HepG2 (cell line): ENCODE measurements at regions not wholly inside any gene's neighbourhood (a gene's known extent, or its start where the extent isn't known, plus 50 kb on each side); places are given as distances from the start of the nearest gene placed in this dataset.

ENCODE experiments used
- ATAC-seq: fragments of 200-7000 bp; cut with Tn5 transposase; 3 replicates; pipeline ENCODE4 v1.9.1; 2020; ENCODE audit warnings: mild to moderate bottlenecking, moderate library complexity
- BruUV-seq: library from RNA; stranded (reverse); fragments of 400-500 nt; replicated peaks from 2 replicates; lab custom pipeline; 2021; lab: Mats Ljungman, UMichigan
- CTCF ChIA-PET: fragments of 300-600 bp; formaldehyde crosslinking; extraction: SDS; loops from one replicate; lab custom pipeline; 2021; ENCODE audit warnings: low total read pairs, inconsistent platforms, low intra/inter-chr PET ratio; lab: Yijun Ruan, JAX
- POLR2A ChIA-PET: fragments of 350-600 bp; sonication (Branson Sonifier 250); formaldehyde crosslinking; loops from one replicate; lab custom pipeline; 2020; ENCODE audit warnings: antibody characterized with exemption, inconsistent platforms; lab: Yijun Ruan, JAX
- DNase-seq: peaks from one replicate; pipeline ENCODE4 v3.0.0-alpha.2; 2015; ENCODE audit warnings: low spot score
- FAIRE-seq: peaks from 3 replicates; lab custom pipeline; 2011; peaks lifted over from hg19 to GRCh38; lab: Jason Lieb, UNC
- H2AFZ ChIP-seq: one replicate; pipeline ENCODE4 v1.6.1; 2011; ENCODE audit warnings: low read length, inconsistent platforms
- H3K27ac ChIP-seq: fragments of 300-600 bp; 3 replicates; pipeline ENCODE4 v1.8.0; 2011; ENCODE audit warnings: mixed run types, mild to moderate bottlenecking, mixed read lengths, low read length, inconsistent platforms; ENCODE audit not compliant: insufficient read depth; ENCODE audit errors: extremely low read length
- H3K27me3 ChIP-seq, 2 experiments: fragments of 200-600 bp in 1 of 2; 2 replicates in 1 of 2; 3 replicates in 1 of 2; pipeline versions ENCODE4 v1.6.0 to v1.8.0; 2011; ENCODE audit warnings: low read length in 2 of 2, mild to moderate bottlenecking in 2 of 2, moderate library complexity in 2 of 2, inconsistent platforms in 1 of 2; ENCODE audit not compliant: insufficient read depth in 2 of 2, control insufficient read depth in 1 of 2
- H3K36me3 ChIP-seq, 2 experiments: fragments of 200-600 bp in 1 of 2; replicated peaks in 1 of 2; 2 replicates in 1 of 2; 3 replicates in 1 of 2; pipeline versions ENCODE4 v1.5.1 to v1.8.0; 2011; ENCODE audit warnings: low read length in 2 of 2, inconsistent platforms in 1 of 2; ENCODE audit not compliant: insufficient read depth in 2 of 2, control insufficient read depth in 1 of 2
- H3K4me1 ChIP-seq: 2 replicates; pipeline ENCODE4 v1.5.1; 2012; ENCODE audit warnings: low read length, inconsistent platforms; ENCODE audit not compliant: insufficient read depth
- H3K4me2 ChIP-seq: 2 replicates; pipeline ENCODE4 v1.6.0; 2011; ENCODE audit warnings: low read depth, low read length, inconsistent platforms
- H3K4me3 ChIP-seq, 3 experiments: fragments of 200-600 bp in 1 of 3; sonication (generic), shearing (Covaris generic) in 1 of 3; replicated peaks in 1 of 3; 2 replicates each; pipeline ENCODE4 v1.5.1; 2011 to 2016; ENCODE audit warnings: low read length in 3 of 3, inconsistent platforms in 2 of 3, low read depth in 2 of 3, mild to moderate bottlenecking in 2 of 3, control low read depth in 1 of 3, mixed read lengths in 1 of 3; ENCODE audit not compliant: insufficient read depth in 1 of 3
- H3K79me2 ChIP-seq: one replicate; pipeline ENCODE4 v1.6.1; 2011; ENCODE audit warnings: low read length, inconsistent platforms; ENCODE audit not compliant: insufficient read depth
- H3K9ac ChIP-seq: 2 replicates; pipeline ENCODE4 v1.6.0; 2011; ENCODE audit warnings: mild to moderate bottlenecking, low read depth, low read length, inconsistent platforms; ENCODE audit not compliant: insufficient read depth
- H3K9me3 ChIP-seq: 2 replicates; pipeline ENCODE4 v1.5.1; 2012; ENCODE audit warnings: mild to moderate bottlenecking, low read length
- H4K20me1 ChIP-seq: 2 replicates; pipeline ENCODE4 v1.6.0; 2011; ENCODE audit warnings: inconsistent platforms, mild to moderate bottlenecking, low read length, moderate library complexity; ENCODE audit not compliant: insufficient read depth
- ELF3 ChIP-seq: IDR thresholded peaks from 2 replicates; pipeline ENCODE4 v1.6.1; 2016; ENCODE audit warnings: missing genetic modification reagents, missing compliant biosample characterization
- KDM5B ChIP-seq: sonication (generic); formaldehyde crosslinking; IDR thresholded peaks from 2 replicates; pipeline ENCODE4 v1.4.0; 2020; ENCODE audit warnings: missing genetic modification reagents, mild to moderate bottlenecking, borderline replicate concordance
- MIER2 ChIP-seq: IDR thresholded peaks from 2 replicates; pipeline ENCODE4 v1.6.1; 2016; ENCODE audit warnings: missing biosample characterization, missing genetic modification reagents
- NCOA5 ChIP-seq: sonication (generic); formaldehyde crosslinking; IDR thresholded peaks from 2 replicates; pipeline ENCODE4 v1.4.0; 2020; ENCODE audit warnings: missing genetic modification reagents
- SMAD9 ChIP-seq: sonication (generic); formaldehyde crosslinking; IDR thresholded peaks from 2 replicates; pipeline ENCODE4 v1.5.1; 2020; ENCODE audit warnings: mild to moderate bottlenecking, missing genetic modification reagents
- YY1 ChIP-seq: IDR thresholded peaks from 2 replicates; pipeline ENCODE4 v1.6.1; 2011; ENCODE audit warnings: low read length, low read depth, moderate library complexity, mild to moderate bottlenecking; ENCODE audit not compliant: insufficient read depth, insufficient replicate concordance
- ZC3H13 ChIP-seq: sonication (generic); formaldehyde crosslinking; IDR thresholded peaks from 2 replicates; pipeline ENCODE4 v1.8.1; 2023; ENCODE audit warnings: mild to moderate bottlenecking, missing genetic modification reagents, moderate library complexity
- ZEB1 ChIP-seq: IDR thresholded peaks from 2 replicates; pipeline ENCODE4 v1.6.1; 2012; ENCODE audit warnings: mild to moderate bottlenecking, low read depth, inconsistent platforms; ENCODE audit not compliant: insufficient replicate concordance
- ZNF264 ChIP-seq: sonication (generic); formaldehyde crosslinking; IDR thresholded peaks from 2 replicates; pipeline ENCODE4 v1.4.0; 2020; ENCODE audit warnings: missing genetic modification reagents
- ZNF333 ChIP-seq: sonication (generic); formaldehyde crosslinking; IDR thresholded peaks from 2 replicates; pipeline ENCODE4 v1.4.0; 2020; ENCODE audit warnings: mild to moderate bottlenecking, missing genetic modification reagents, borderline replicate concordance
- ZNF768 ChIP-seq: sonication (generic); formaldehyde crosslinking; IDR thresholded peaks from 2 replicates; pipeline ENCODE4 v1.4.0; 2020; ENCODE audit warnings: missing genetic modification reagents
- WGBS: methylation state at CpG from one replicate; pipeline ENCODE4 v1.1.6; 2017; ENCODE audit warnings: low lambda C conversion rate; 5-methylcytosine and 5-hydroxymethylcytosine counted together
- in situ Hi-C: cut with HindIII; loops from 2 replicates; pipeline ENCODE4 v1.10.0; 2017; ENCODE audit warnings: low pct_unique_long_range_greater_than_20kb; ENCODE audit not compliant: extremely low pct_ligation_motif_present
- intact Hi-C: fragments of 100-400 bp; cut with micrococcal nuclease; formaldehyde crosslinking; loops from one replicate; pipeline ENCODE4 v1.10.0; 2022; ENCODE audit not compliant: unreplicated experiment
- TF ChIP-seq, protein P1 (sequence below), 2 experiments: sonication (generic) in 1 of 2; formaldehyde crosslinking in 1 of 2; IDR thresholded peaks; 2 replicates each; pipeline versions ENCODE4 v1.6.1 to v1.9.0; 2014 to 2022; ENCODE audit warnings: antibody characterized with exemption in 1 of 2, borderline replicate concordance in 1 of 2, inconsistent platforms in 1 of 2, low read depth in 1 of 2, missing genetic modification reagents in 1 of 2

DNA sequence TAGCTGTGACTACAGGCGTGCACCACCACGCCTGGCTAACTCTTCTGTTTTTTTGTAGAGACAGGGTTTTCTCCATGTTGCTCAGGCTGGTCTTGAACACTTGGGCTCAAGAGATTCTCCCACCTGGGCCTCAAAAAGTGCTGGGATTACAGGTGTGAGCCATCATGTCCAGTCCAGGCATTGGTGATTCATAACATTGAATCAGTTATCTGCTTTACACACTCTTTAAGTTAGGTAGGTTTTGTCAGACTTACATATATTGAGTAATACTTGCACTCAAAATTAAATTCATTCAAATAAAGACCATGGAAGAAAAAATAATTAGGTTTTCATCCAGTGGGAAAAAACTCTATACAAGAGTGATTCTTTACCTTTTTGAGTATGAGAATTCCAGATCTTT, 93.2 kb upstream of the XPO1 start:
- no peak overlapping the region for H3K4me3 ChIP-seq
- WGBS = 76% methylated on average over 2 of the region's 2 CpGs
- H3K9me3 ChIP-seq = no peaks in the 10 kb centered on the region
- no peak overlapping the region for H2AFZ ChIP-seq
- intact Hi-C loops = loop anchor here (5.0 kb wide), 1 partner anchor 94 kb away; the partner anchor contains the start of gene XPO1
- ATAC-seq = no peak
- BruUV-seq = no TSS peak
- ChIA-PET CTCF (no interaction called here), POLR2A (no interaction called here)
- H3K79me2 ChIP-seq = no peaks in the 10 kb centered on the region
- peaks cover 35% of the 10 kb centered on the region for H3K4me1 ChIP-seq
- TF ChIP-seq ZNF768 (CRISPR knock-in tag) (no peak), ZC3H13 (no peak), KDM5B (no peak), ZEB1 (no peak), NCOA5 (no peak), SMAD9 (CRISPR knock-in tag) (no peak), YY1 (no peak), ELF3 (no peak), MIER2 (CRISPR knock-in tag) (no peak), ZNF264 (CRISPR knock-in tag) (no peak), ZNF333 (CRISPR knock-in tag) (no peak)
- TF ChIP-seq, protein P1, sequence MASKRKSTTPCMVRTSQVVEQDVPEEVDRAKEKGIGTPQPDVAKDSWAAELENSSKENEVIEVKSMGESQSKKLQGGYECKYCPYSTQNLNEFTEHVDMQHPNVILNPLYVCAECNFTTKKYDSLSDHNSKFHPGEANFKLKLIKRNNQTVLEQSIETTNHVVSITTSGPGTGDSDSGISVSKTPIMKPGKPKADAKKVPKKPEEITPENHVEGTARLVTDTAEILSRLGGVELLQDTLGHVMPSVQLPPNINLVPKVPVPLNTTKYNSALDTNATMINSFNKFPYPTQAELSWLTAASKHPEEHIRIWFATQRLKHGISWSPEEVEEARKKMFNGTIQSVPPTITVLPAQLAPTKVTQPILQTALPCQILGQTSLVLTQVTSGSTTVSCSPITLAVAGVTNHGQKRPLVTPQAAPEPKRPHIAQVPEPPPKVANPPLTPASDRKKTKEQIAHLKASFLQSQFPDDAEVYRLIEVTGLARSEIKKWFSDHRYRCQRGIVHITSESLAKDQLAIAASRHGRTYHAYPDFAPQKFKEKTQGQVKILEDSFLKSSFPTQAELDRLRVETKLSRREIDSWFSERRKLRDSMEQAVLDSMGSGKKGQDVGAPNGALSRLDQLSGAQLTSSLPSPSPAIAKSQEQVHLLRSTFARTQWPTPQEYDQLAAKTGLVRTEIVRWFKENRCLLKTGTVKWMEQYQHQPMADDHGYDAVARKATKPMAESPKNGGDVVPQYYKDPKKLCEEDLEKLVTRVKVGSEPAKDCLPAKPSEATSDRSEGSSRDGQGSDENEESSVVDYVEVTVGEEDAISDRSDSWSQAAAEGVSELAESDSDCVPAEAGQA (IDR thresholded peaks at IDR 0.05; ENCODE audit: low read depth) = no peak
- TF ChIP-seq, protein P1 (CRISPR knock-in tag; IDR thresholded peaks at IDR 0.05; ENCODE audit: borderline replicate concordance) = no peak
- H3K36me3 ChIP-seq = no peaks in the 10 kb centered on the region
- no peak for FAIRE-seq
- H3K27me3 ChIP-seq = no peaks in the 10 kb centered on the region
- H4K20me1 ChIP-seq = no peaks in the 10 kb centered on the region
- no peak overlapping the region for H3K27ac ChIP-seq
- in situ Hi-C loops = no loop called here
- H3K9ac ChIP-seq = no peak overlapping the region
- H3K4me2 ChIP-seq = no peak overlapping the region
- no peak for DNase-seq
